HS-27A (cell line): ENCODE measurements at regions not wholly inside any gene's neighbourhood (a gene's known extent, or its start where the extent isn't known, plus 50 kb on each side); places are given as distances from the start of the nearest gene placed in this dataset.
A peak's percentile ranks its signal among the peaks of the same experiment; 100 is the strongest.

Experiments used
- DNase-seq: peaks from one replicate; pipeline ENCODE4 v3.0.0-alpha.2; 2012; ENCODE audit warnings: low read depth, missing footprints

- DNase-seq, result no peak
These were observed 409.2 kb upstream of the EPHA7 start for GRCh38 chr6:93828553-93828952.

GRCh38 chr6:93827728-93828127, 408.4 kb upstream of the EPHA7 start:
- DNase-seq, result no peak

GRCh38 chr6:93825950-93826349, 406.6 kb upstream of the EPHA7 start:
- no peak for DNase-seq

GRCh38 chr6:93823489-93823888, 404.1 kb upstream of the EPHA7 start:
- DNase-seq, result no peak

GRCh38 chr6:93822434-93823265, 403.3 kb upstream of the EPHA7 start:
- DNase-seq, result no peak

- DNase-seq, result no peak
These were observed 402.6 kb upstream of the EPHA7 start for GRCh38 chr6:93821953-93822352.

GRCh38 chr6:93820465-93821082, 401.2 kb upstream of the EPHA7 start:
- DNase-seq, result no peak

GRCh38 chr6:93819189-93819588, 399.8 kb upstream of the EPHA7 start:
- no peak for DNase-seq

- DNase-seq, result no peak
These were observed 398.6 kb upstream of the EPHA7 start for GRCh38 chr6:93817937-93818336.

GRCh38 chr6:93806409-93807270, 387.3 kb upstream of the EPHA7 start:
- DNase-seq, result no peak

GRCh38 chr6:93801101-93801847, 381.9 kb upstream of the EPHA7 start:
- no peak for DNase-seq

GRCh38 chr6:93799226-93799625, 379.9 kb upstream of the EPHA7 start:
- no peak for DNase-seq

- no peak for DNase-seq
These were observed 374.8 kb upstream of the EPHA7 start for GRCh38 chr6:93794166-93794565.

- DNase-seq, result no peak
These were observed 373.4 kb upstream of the EPHA7 start for GRCh38 chr6:93792746-93793145.

GRCh38 chr6:93790981-93791380, 371.6 kb upstream of the EPHA7 start:
- DNase-seq, result no peak

GRCh38 chr6:93789532-93789931, 370.2 kb upstream of the EPHA7 start:
- no peak for DNase-seq

- no peak for DNase-seq
These were observed 368.5 kb upstream of the EPHA7 start for GRCh38 chr6:93787841-93788240.

GRCh38 chr6:93786474-93787330, 367.3 kb upstream of the EPHA7 start:
- no peak for DNase-seq

GRCh38 chr6:93785694-93786030, 366.3 kb upstream of the EPHA7 start:
- no peak for DNase-seq

- DNase-seq, result peak; percentile 50
These were observed 365.7 kb upstream of the EPHA7 start for GRCh38 chr6:93784794-93785693.
